HG03460 (cell line): ENCODE measurements at regions not wholly inside any gene's neighbourhood (a gene's known extent, or its start where the extent isn't known, plus 50 kb on each side); places are given as distances from the start of the nearest gene placed in this dataset.
"Not testable (repeated sequence)": the region's sequence is repeated elsewhere in the genome, so short reads cannot be mapped to it uniquely, and the experiment has no call there.

Experiments
- ATAC-seq: cut with Tn5 transposase; IDR thresholded peaks from one replicate; pipeline ENCODE4 v1.9.1; 2021; ENCODE audit not compliant: unreplicated experiment

DNA sequence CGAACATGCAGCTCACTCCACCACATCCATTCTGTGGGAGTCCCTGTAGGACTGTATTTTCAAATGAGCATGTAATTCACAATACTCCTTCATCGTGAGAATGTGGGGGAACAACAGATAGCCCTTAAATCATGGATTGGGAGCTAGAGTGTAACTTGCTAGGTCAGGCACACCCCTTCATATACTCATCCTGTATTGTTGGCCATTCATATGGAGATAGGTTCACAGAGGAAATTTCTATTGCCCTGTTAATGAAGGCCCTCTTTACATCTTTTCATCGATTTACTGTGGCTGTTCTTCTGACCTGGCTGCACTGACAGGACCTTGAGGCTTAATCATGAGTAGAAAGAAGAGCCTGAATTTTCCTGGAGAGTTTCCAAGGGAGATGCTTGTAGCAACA lies 193.8 kb upstream of the DPP10 start:
- no peak for ATAC-seq

DNA sequence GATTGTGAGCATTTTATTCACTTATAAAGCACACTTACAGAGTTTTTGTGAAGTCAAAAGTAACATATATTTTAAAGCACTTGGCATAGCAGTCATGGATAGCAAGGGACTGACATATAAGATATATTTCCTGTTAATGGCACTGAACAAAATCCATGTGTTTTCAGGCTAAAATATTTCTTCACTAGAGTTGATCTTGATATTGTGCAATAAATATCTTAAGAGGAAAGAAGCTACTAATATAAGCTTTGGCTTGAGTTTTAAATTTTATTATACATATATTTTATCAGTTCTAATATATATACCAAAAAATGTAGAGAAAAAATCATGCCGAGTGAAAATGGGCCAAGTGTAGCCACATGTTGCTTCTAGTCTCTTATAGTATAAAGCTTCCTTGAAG lies 189.7 kb upstream of the DPP10 start:
- no peak for ATAC-seq

DNA sequence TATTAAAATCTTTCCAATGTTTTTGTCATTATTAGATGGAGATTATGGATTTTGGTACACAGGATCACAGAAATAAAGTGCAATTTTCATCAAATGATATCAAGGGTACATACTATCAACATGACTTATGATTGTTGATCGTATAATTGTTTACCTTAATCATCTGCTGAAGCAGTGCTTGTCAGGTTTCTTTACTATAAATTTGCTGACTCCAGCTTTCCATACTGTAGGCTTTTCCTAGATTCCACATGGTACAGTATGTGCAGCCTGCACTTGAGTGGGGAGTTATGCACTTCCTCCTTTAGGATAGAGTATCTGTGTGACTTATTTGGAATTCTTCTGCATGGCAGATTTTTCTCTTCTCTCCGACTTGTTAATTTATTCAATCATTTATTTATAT lies 187.6 kb upstream of the DPP10 start:
- no peak for ATAC-seq

DNA sequence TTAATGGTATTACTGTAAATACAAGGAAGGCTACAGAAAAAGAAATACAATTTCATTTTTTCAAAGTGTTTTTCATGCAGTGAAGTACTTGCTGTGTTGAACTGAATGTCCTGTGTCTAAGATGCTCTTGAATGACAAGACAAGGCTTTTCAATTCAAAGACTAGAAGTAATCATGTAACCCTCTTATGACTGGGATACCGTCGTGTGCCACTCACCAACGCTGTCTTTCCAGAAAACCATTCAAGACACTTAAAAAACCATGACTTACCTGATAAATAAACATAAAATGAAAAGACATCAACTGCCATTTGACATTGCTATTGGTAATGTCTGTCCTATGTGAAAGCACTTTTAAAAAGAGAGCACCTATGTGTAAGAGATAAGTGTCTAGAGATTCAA lies 183.1 kb upstream of the DPP10 start:
- no peak for ATAC-seq

DNA sequence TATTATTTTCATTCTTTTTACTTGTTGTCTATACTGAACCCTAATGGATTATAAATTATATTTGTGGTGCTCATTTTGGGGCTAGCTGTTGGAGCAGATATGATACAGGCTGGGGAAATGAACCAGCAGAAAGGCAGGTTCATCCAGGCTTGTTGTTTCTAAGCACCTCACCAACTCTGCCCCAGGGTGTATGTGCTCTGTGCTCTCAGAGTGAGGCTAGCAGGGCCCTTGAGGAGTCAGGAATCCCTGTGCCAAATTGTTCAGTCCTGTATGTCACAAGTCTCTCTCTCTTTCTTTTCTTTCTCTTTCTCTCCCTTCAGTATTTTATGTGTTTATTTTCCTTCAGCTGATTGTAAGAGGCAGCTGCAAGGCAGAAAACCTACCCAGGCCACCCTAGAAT lies 181.1 kb upstream of the DPP10 start:
- ATAC-seq, result no peak

DNA sequence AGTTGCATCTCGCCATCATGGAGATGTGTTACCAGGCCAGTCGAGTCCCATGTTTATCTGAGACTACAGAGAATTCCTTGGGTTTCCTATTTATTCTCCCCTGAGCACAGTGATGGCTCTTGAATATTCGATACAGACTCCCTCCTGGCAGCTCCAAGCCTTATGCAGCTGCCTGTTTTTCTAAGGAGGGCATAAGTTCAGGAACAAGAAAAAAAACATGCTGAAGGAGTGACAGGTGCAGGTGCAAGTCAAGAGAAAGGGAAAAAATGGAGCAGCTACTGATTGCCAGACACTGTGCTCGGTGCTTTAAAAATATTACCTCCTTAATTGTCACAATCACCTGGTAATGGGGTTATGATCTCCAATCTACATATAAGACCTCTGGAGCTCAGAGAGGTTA lies 177.2 kb upstream of the DPP10 start:
- no peak for ATAC-seq

DNA sequence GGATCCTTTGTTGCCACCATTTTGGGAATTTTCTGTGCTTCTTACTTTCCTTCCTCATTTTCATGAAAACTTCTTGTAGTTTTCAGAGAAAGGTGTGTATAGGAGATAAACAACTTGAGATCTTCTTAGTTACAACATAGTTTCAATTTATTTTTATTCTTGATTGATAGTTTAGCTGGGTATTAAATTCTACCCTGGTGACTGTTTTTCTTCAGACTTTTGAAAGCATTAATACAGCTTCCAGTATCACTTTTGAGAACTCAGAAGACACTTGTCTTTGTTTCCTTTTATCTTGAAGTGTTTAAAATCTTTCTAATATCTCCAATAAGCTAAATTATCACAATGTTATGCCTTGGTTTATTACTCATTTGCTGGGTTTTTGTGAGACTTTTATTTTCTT lies 167.5 kb upstream of the DPP10 start:
- no peak for ATAC-seq

DNA sequence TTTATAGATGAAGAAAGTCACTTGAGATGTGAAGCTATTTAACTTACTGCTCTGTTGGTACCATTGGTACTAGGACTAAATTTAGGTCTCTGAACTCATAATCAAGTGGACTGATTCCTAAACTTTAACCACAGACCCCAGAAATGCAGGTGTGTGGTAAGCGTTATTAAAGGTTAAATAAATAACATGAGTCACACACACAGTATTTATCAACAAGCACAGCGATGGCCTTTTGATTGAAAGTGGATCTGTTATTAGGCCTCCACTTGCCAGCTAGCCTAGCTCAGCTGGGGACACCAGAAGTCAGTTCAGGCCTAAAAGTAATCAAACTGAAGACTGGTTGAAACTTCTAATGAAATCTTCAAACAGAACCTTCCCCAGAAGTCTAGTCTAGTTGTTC lies 161.3 kb upstream of the DPP10 start:
- no peak for ATAC-seq

DNA sequence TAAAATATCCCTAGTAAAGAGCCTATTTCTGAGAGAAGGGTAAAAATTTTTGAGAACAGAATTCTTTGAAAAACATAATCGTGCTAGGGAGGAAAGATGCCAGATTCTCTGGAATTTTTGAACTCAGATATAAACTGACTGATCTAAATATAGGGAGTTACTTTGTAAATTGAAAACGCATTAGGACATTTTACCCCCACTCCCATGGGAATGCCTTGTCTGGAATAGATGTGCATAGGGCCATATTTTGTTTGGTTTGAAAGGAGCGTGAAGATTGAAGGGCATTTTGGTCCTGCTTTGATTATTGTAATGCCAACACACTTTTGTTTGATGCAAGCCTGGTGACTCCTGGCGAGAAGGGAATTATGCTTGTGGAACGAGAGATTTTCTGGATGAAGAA lies 158.7 kb upstream of the DPP10 start:
- no peak for ATAC-seq

DNA sequence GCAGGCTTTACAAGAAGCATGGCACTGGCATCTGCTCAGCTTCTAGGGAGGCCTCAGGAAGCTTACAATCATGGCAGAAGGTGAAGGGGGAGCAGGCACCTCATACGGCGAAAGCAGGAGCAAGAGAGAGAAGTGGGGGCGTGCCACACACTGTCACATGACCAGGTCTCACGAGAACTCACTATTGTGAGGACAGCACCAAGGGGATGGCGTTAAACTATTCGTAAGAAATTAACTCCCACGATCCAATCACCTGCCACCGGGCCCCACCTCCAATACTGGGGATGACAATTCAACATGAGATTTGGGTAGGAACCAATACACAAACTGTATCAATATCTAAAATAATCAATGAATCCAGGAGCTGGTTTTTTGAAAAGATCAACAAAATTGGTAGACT lies 156.0 kb upstream of the DPP10 start:
- ATAC-seq, result no peak

DNA sequence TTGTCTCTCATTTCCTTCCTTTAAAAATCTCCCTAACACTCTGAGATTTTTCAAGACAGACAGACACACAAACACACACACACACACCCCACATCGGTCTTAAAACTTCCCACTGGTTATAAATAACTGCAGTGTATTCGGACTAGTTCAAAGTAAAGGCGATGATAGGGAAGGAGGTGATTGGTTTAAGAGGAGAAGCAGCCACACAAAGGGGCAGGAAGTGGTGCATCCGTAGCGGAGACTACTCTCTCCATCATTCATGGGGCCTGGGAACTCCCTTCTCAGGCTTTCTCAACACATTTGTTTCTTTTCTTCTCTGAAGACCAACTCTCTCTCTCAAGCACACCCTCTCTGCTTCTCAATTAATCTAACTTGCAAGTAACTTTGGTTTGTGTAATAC lies 149.1 kb upstream of the DPP10 start:
- ATAC-seq, result no peak

DNA sequence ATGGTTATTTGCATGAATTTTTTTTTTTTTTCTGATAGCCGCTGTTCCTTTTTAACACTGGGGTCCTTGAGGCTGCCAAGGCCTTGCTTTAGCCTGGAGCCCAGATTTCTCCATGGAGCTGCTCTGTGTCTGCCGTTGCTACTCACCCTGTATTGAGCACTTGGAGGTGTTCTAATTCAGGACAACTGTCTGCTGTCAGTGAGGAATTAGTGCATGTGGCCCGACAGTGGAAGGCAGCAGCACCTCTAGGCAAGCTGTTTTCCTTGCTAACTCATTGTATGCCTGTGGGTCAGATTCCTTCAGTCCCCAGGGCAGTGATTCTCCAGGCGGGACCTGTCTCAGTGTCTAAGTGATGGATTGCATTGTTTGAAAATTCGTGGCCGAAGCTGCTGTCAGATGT lies 147.7 kb upstream of the DPP10 start:
- no peak for ATAC-seq

DNA sequence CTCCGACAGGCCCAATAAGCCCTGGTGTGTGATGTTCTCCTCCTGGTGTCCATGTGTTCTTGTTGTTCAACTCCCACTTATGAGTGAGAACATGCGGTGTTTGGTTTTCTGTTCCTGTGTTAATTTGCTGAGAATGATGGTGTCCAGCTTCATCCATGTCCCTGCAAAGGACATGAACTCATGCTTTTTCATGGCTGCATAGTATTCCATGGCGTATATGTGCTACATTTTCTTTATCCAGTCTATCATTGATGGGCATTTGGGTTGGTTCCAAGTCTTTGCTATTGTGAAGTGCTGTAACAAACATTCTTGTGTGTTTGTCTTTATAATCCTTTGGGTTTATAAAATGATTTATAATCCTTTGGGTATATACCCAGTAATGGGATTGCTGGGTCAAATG lies 142.1 kb upstream of the DPP10 start:
- not testable (repeated sequence) for ATAC-seq

DNA sequence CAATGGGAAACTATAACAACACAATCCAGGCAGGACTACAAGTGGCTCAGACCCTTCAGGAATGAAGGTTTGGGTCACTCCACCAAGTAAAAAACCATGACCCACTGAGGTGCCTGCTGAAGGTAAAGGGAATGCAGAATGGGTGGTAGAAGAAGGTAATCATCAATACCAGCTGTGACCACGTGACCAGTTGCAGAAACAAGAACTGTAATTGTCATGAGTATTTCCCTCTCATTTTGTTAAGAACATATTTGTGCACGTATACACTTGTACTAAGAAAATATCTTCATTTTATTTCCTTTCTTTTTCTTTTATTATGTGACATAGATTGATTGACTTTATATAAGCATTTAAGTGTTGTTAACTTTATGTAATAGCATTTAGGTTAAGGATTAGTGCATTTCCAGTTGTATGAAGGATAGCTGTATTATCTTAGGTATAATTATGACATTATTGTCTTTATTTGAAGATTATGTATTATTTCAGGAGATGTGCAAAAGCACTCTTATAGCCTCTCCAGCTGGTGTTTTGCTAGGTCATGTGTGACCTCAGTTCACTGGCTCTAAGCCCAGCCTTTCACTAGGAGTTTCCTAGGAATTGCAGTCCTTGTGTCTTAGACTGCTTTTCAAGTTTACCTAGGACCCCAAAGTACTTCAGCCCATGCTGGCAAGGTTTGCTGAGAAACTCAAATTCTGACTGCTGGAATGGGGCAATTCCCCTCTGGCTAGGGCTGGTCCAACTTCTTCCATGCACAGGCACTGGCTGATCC lies 125.7 kb upstream of the DPP10 start:
- no peak for ATAC-seq

DNA sequence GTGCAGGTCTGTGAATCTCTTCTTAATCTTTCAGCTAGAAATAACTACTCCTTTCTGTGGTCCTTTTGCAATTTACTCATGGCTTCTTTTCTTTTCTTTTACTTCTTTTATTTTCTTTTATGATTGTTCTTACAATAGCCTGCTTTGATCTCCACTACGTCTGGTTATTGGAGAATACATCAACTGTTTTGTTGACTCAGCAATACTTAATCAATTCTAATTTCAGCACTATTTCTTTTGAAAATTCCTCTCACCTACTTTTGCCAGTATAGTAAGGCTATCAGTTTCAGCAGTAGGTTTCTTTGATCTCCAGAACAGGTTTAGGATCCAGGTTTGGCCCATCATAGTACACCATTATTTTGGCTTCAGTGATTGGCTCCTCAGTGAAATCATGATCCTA lies 111.8 kb upstream of the DPP10 start:
- no peak for ATAC-seq

DNA sequence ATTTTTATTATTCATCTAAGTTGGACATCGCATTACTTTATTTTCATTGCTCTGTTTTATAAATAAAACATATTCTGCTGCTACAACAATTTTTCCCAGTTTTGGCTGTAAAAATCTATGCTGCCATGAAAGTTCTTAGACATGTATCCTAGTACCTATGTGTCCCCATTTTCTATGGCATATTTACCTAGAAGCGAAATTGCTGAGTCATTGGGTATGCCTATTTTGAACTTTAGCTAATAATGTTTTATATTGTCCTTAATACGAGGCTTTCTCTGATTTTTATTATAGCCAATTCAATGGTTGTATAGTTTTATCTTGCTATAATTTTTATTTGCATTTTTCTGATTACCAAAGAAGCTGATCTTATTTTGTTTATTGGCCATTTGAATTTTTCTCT lies 110.5 kb upstream of the DPP10 start:
- ATAC-seq, result no peak

DNA sequence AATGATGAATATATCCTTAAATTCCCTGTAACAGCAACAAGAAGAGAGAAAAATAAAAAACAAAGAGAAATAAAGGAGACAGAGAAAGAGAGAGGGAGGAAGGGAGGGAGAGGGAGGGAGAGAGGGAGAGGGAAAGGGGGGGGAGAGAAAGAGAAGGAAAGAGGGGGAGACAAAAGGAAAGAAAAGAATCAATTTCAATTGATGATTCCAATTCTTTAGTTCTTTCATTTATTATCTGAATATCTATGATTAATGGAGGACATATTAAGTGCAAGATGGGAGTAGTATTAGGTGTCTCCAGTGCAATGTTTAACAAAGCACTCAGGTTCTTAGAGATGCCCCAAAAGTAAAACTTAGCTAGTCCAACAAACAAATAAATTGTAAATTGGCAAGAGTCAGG lies 97.2 kb upstream of the DPP10 start:
- ATAC-seq, result no peak

DNA sequence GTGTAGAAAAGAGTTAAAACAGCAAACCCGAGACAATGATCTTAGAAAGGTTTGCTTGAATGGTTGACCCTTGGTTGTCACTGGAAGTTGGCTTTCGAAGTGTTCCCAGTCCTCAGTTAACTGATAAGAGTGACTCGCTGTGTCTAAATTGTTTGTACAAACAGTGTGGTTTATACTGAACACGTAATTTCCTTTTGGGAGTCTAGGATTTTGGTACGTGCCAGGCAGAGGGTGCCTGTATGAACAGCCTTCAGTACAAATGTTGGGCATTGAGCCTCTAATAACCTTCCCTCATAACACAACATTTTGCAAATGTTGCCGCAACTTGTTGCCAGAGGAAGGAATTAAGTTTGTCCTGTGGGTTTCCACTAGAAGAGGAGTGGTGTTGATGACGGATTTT lies 95.8 kb upstream of the DPP10 start:
- no peak for ATAC-seq

DNA sequence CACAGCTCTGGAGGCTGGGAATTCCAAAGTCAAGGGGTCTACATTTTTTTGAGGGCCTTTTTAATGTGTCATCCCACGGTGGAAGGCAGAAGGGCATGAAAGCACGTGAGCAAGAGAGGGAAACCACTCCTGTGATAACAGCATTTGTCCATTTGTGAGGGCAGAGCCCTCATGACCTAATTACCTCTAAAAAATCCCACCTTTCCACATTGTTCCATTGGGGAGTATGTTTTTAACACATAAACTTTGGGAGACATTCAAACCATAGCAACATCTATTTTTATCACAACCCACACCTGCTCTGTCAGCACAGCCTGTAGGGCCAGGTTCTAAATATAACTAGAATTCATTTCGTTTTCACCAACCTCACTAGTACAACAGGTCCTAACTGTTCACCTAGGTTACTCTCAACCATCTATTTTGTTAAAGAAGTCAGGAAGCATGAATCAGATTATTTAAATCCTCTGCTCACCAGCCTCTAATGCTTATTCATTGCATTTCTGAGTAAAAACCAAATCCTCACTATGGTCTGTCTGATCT lies 92.2 kb upstream of the DPP10 start:
- ATAC-seq, result no peak

DNA sequence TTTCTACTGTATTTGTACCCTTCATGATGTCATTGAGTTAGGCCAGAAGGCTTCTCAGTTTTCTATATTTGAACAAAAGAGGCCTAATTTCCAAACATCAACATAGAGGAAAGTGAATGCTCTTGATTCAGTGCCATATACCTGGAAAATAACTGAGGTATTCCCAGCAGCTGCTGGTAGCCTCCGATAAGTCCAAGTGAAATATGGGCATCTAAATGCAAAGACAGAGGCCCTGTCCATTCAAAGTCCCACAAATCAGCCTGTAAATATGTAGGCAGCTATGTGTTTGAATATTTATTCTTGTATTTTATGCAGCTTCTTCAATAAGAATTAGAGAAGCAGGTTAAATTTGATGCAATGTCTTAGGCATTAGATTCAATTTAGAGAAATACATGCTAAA lies 89.5 kb upstream of the DPP10 start:
- no peak for ATAC-seq

DNA sequence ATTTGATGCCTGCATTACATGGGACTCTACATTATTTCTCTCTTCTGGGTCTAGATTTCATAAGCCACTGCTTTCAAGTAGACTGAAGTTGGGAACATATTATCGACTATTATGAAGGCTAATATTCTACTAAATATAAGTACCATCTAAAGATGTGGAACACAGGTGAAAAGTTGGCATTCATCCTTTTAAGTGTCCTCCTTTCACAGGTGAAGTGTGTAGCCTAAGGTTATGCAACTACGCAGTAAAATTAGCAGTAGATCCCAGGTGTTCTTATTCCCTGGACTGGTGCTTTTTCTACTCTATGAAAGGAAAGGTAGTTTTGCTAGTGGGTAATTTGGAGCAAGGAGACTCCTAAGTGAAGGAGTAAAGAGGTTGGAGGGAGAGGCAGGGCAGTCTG lies 88.2 kb upstream of the DPP10 start:
- no peak for ATAC-seq

DNA sequence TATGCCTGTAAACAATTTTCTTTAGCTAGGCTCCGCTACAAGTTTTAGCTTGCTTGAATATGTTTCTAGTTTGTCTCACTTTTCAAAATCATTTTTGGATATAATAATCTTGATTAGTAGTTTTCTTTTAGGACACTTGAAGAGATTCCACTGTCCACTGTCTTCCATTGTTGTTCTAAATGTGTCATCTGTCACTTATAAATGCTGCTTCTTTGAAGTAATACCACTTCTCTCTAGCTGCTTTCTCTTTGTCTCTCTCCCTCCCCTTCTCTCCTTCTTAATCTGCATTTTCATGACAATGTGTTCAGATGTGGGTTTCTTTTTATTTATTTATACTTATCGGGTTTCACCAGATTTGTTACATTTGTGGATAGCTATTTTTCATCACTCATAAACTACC lies 73.7 kb upstream of the DPP10 start:
- ATAC-seq, result no peak

DNA sequence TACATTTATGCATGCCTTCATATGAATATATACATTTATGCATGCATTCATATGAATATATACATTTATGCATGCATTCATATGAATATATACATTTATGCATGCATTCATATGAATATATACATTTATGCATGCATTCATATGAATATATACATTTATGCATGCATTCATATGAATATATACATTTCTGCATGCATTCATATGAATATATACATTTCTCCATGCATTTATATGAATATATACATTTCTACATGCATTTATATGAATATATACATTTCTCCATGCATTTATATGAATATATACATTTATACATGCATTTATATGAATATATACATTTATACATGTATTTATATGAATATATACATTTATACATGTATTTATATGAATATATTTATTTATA lies 70.7 kb upstream of the DPP10 start:
- not testable (repeated sequence) for ATAC-seq
